MCF 10A (cell line): ENCODE measurements at regions not wholly inside any gene's neighbourhood (a gene's known extent, or its start where the extent isn't known, plus 50 kb on each side); places are given as distances from the start of the nearest gene placed in this dataset.
"Not testable (repeated sequence)": the region's sequence is repeated elsewhere in the genome, so short reads cannot be mapped to it uniquely, and the experiment has no call there.

Experiments used
- BruUV-seq: library from RNA; stranded (reverse); fragments of 400-500 nt; replicated peaks from 2 replicates; lab custom pipeline; 2021; lab: Mats Ljungman, UMichigan
- CTCF ChIA-PET: fragments of 300-600 bp; sonication (Branson Sonifier 250); formaldehyde crosslinking; extraction: SDS; loops from one replicate; lab custom pipeline; 2021; ENCODE audit warnings: antibody characterized with exemption, inconsistent platforms; lab: Yijun Ruan, JAX
- POLR2A ChIA-PET: fragments of 300-600, 350-650 bp; sonication (Branson Sonifier 250); formaldehyde crosslinking; extraction: SDS; loops from one replicate; lab custom pipeline; 2020; ENCODE audit warnings: antibody characterized with exemption, inconsistent platforms; lab: Yijun Ruan, JAX
- DNase-seq: peaks from one replicate; pipeline ENCODE4 v3.0.0-alpha.2; 2018; ENCODE audit not compliant: unreplicated experiment
- H3K27ac Mint-ChIP-seq: one replicate; pipeline ENCODE4 v1.8.0; 2022; ENCODE audit warnings: mild to moderate bottlenecking, low read depth, mixed read lengths; ENCODE audit not compliant: unreplicated experiment
- H3K27me3 Mint-ChIP-seq: one replicate; pipeline ENCODE4 v1.8.0; 2022; ENCODE audit warnings: mixed read lengths; ENCODE audit not compliant: insufficient read depth, unreplicated experiment
- H3K36me3 Mint-ChIP-seq: one replicate; pipeline ENCODE4 v1.8.0; 2022; ENCODE audit warnings: mild to moderate bottlenecking, moderate library complexity, mixed read lengths; ENCODE audit not compliant: insufficient read depth, unreplicated experiment
- H3K4me1 Mint-ChIP-seq: one replicate; pipeline ENCODE4 v1.8.0; 2022; ENCODE audit warnings: mixed read lengths; ENCODE audit not compliant: insufficient read depth, unreplicated experiment
- H3K4me3 Mint-ChIP-seq: one replicate; pipeline ENCODE4 v1.8.0; 2022; ENCODE audit warnings: mild to moderate bottlenecking, moderate library complexity, mixed read lengths; ENCODE audit not compliant: unreplicated experiment
- H3K9me3 Mint-ChIP-seq: one replicate; pipeline ENCODE4 v1.8.0; 2022; ENCODE audit warnings: mixed read lengths; ENCODE audit not compliant: unreplicated experiment
- CTCF ChIP-seq: fragments of 200-600 bp; IDR thresholded peaks from one replicate; pipeline ENCODE4 v1.8.0; 2022; ENCODE audit warnings: antibody characterized with exemption, mild to moderate bottlenecking; ENCODE audit not compliant: unreplicated experiment
- intact Hi-C: fragments of 100-400 bp; cut with micrococcal nuclease; formaldehyde crosslinking; loops from 2 replicates; pipeline ENCODE4 v1.14.1; 2022

- Mint-ChIP-seq H3K27me3 (peaks cover 66% of the 10 kb centered on the region), H3K36me3 (no peaks in the 10 kb centered on the region), H3K27ac (peak overlapping the region; percentile 74), H3K4me1 (peaks cover 26% of the 10 kb centered on the region), H3K4me3 (peak overlapping the region; percentile 67), H3K9me3 (peaks cover 6% of the 10 kb centered on the region)
- BruUV-seq, result TSS peak; percentile 78
- CTCF ChIA-PET, result interaction anchor here (0.7 kb wide), 1 partner anchor 288 kb away, joined by 3 read pairs; no protein-coding TSS in a partner anchor
- no peak for TF ChIP-seq CTCF
- POLR2A ChIA-PET, result interaction anchor here (0.6 to 3.0 kb wide), 12 partner anchors 12 to 132 kb away, joined by 3 to 37 read pairs (median 6); partner anchors contain the start of gene USP9X
- peak; percentile 96 for DNase-seq
- intact Hi-C loops, result loop anchor here (1.0 kb wide), 1 partner anchor 74 kb away; no protein-coding TSS in a partner anchor
These were observed 75.1 kb upstream of the USP9X start for GRCh38 chrX:41009850-41010846.

GRCh38 chrX:41014776-41015360 lies 70.4 kb upstream of the USP9X start:
- ChIA-PET POLR2A (interaction anchor here (1.0 to 1.4 kb wide), 3 partner anchors 8 to 71 kb away, joined by 4 to 6 read pairs (median 5); no protein-coding TSS in a partner anchor), CTCF (no interaction called here)
- Mint-ChIP-seq H3K4me1 (peaks cover 19% of the 10 kb centered on the region), H3K36me3 (no peaks in the 10 kb centered on the region), H3K9me3 (peaks cover 7% of the 10 kb centered on the region), H3K4me3 (no peak overlapping the region), H3K27ac (peak overlapping the region; percentile 88), H3K27me3 (peaks cover 43% of the 10 kb centered on the region)
- peak; percentile 86 for DNase-seq
- BruUV-seq, result no TSS peak
- no peak for TF ChIP-seq CTCF
- intact Hi-C loops, result no loop called here

- H3K27ac Mint-ChIP-seq, H3K4me3 Mint-ChIP-seq, POLR2A ChIA-PET, H3K36me3 Mint-ChIP-seq, DNase-seq, BruUV-seq, H3K9me3 Mint-ChIP-seq, intact Hi-C loops: not testable (repeated sequence)
- H3K4me1 Mint-ChIP-seq, result peaks cover 13% of the 10 kb centered on the region
- H3K27me3 Mint-ChIP-seq, result peaks cover 16% of the 10 kb centered on the region
- CTCF ChIA-PET, result interaction anchor here (0.6 to 0.7 kb wide), 2 partner anchors 40 to 1148 kb away, joined by 3 read pairs; no protein-coding TSS in a partner anchor
These were observed 67.5 kb upstream of the USP9X start for GRCh38 chrX:41017785-41018184.

- intact Hi-C loops, H3K9me3 Mint-ChIP-seq, H3K4me3 Mint-ChIP-seq, H3K27ac Mint-ChIP-seq, POLR2A ChIA-PET, DNase-seq, H3K36me3 Mint-ChIP-seq, CTCF ChIA-PET, BruUV-seq: not testable (repeated sequence)
- Mint-ChIP-seq H3K4me1 (peaks cover 14% of the 10 kb centered on the region), H3K27me3 (peaks cover 15% of the 10 kb centered on the region)
These were observed 66.7 kb upstream of the USP9X start for GRCh38 chrX:41018391-41019040.
